ENCODE measurements at regions not wholly inside any gene's neighbourhood (a gene's known extent, or its start where the extent isn't known, plus 50 kb on each side); places are given as distances from the start of the nearest gene placed in this dataset.

DNA sequence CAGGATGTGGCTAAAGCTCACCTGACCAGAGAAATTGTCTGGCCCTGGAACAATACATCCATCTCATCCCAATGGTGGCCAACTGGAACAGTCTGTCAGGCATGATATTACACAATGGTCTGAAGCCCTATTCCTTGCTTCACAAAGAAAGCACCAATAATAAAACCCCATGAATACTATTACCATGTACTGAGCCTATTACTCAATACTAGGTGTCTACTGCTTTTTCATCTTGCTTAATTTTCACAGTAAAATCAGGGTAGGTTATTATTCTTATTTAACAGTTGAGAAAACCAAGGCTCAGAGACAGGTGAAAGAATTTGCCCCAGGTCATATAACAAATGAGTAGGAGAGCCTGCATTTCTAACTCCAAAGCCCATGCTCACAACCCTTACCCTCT lies 68.9 kb upstream of the CAPRIN1 start:
- Histone ChIP-seq H3K9me2 (replicated peaks; ENCODE audit: low read depth, low read length) (no peaks in the 10 kb centered on the region), H3F3A (ENCODE audit: low read depth) (no peaks in the 10 kb centered on the region), H3K4me1 (ENCODE audit: insufficient read depth, low read length, poor library complexity, severe bottlenecking) (no peaks in the 10 kb centered on the region), H3K4me3 (ENCODE audit: low read length, poor library complexity, severe bottlenecking) (no peak overlapping the region), H2AFZ (ENCODE audit: low read length) (no peak overlapping the region), H3K27me3 (ENCODE audit: insufficient read depth, low read length, poor library complexity, severe bottlenecking) (no peaks in the 10 kb centered on the region), H3K4me2 (ENCODE audit: low read depth, low read length, poor library complexity, severe bottlenecking) (no peak overlapping the region), H3K36me3 (ENCODE audit: insufficient read depth, low read length) (no peaks in the 10 kb centered on the region), H3K9me3 (ENCODE audit: insufficient read depth, low read depth, low read length) (no peaks in the 10 kb centered on the region), H3K9ac (ENCODE audit: low read depth, low read length, poor library complexity, severe bottlenecking) (no peak overlapping the region), H4K20me1 (ENCODE audit: insufficient read depth, low read length, poor library complexity, severe bottlenecking) (no peaks in the 10 kb centered on the region), H3K79me2 (ENCODE audit: insufficient read depth, low read length) (no peaks in the 10 kb centered on the region)
- TF ChIP-seq EZH2phosphoT487 (IDR thresholded peaks at IDR 0.05; ENCODE audit: borderline replicate concordance), result no peak
- TF ChIP-seq, protein P1, sequence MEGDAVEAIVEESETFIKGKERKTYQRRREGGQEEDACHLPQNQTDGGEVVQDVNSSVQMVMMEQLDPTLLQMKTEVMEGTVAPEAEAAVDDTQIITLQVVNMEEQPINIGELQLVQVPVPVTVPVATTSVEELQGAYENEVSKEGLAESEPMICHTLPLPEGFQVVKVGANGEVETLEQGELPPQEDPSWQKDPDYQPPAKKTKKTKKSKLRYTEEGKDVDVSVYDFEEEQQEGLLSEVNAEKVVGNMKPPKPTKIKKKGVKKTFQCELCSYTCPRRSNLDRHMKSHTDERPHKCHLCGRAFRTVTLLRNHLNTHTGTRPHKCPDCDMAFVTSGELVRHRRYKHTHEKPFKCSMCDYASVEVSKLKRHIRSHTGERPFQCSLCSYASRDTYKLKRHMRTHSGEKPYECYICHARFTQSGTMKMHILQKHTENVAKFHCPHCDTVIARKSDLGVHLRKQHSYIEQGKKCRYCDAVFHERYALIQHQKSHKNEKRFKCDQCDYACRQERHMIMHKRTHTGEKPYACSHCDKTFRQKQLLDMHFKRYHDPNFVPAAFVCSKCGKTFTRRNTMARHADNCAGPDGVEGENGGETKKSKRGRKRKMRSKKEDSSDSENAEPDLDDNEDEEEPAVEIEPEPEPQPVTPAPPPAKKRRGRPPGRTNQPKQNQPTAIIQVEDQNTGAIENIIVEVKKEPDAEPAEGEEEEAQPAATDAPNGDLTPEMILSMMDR (conservative IDR thresholded peaks at IDR 0.05; ENCODE audit: low read length), result no peak

DNA sequence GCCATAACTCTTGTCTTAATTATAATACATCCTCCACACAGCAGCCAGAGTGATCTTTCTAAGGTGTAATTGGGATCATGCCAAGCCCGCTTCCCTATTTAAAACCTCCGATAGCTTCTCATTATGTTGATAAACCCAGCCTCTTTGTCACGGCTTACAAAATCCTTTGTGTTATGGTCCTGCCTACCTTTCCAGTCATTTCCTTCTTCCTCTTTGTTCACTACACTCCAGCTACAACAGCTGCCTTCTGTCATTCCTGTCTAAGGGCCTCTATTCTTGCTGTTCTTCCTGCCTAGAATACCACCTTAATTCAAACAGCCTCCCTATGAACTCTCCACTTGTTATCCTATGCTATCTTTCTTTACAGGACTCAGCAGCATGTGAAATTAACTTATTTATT lies 70.6 kb upstream of the CAPRIN1 start:
- Histone ChIP-seq H2AFZ (ENCODE audit: low read length) (no peak overlapping the region), H3K79me2 (ENCODE audit: insufficient read depth, low read length) (no peaks in the 10 kb centered on the region), H3K27me3 (ENCODE audit: insufficient read depth, low read length, poor library complexity, severe bottlenecking) (no peaks in the 10 kb centered on the region), H3F3A (ENCODE audit: low read depth) (no peaks in the 10 kb centered on the region), H3K36me3 (ENCODE audit: insufficient read depth, low read length) (no peaks in the 10 kb centered on the region), H3K4me2 (ENCODE audit: low read depth, low read length, poor library complexity, severe bottlenecking) (no peak overlapping the region), H3K4me1 (ENCODE audit: insufficient read depth, low read length, poor library complexity, severe bottlenecking) (no peaks in the 10 kb centered on the region), H3K9ac (ENCODE audit: low read depth, low read length, poor library complexity, severe bottlenecking) (no peak overlapping the region), H3K4me3 (ENCODE audit: low read length, poor library complexity, severe bottlenecking) (no peak overlapping the region), H4K20me1 (ENCODE audit: insufficient read depth, low read length, poor library complexity, severe bottlenecking) (no peaks in the 10 kb centered on the region), H3K9me3 (ENCODE audit: insufficient read depth, low read depth, low read length) (no peaks in the 10 kb centered on the region), H3K9me2 (replicated peaks; ENCODE audit: low read depth, low read length) (no peaks in the 10 kb centered on the region)
- no peak for TF ChIP-seq EZH2phosphoT487 (IDR thresholded peaks at IDR 0.05; ENCODE audit: borderline replicate concordance)
- TF ChIP-seq, protein P1 (conservative IDR thresholded peaks at IDR 0.05; ENCODE audit: low read length), result no peak

DNA sequence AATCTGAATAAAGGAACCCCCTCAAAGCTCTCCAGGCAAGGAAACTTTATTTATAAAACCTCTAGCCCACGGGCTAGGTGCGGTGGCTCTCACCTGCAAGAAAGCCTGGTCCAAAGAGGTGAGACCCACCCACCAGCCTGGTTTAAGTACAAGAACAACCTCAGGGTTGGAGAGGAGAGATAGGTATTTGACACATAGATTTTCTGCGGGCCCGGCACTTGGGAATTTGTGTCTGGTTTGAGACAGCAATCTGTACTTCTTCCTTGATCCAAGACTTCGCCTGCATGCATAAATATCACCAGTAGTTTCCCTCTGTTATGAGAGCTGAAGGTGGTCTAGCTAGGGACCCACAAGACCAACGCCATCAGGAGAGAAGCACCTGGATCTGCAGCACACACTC lies 73.2 kb upstream of the CAPRIN1 start:
- TF ChIP-seq EZH2phosphoT487 (IDR thresholded peaks at IDR 0.05; ENCODE audit: borderline replicate concordance), result no peak
- TF ChIP-seq, protein P1 (conservative IDR thresholded peaks at IDR 0.05; ENCODE audit: low read length), result no peak
- Histone ChIP-seq H4K20me1 (ENCODE audit: insufficient read depth, low read length, poor library complexity, severe bottlenecking) (no peaks in the 10 kb centered on the region), H3K4me2 (ENCODE audit: low read depth, low read length, poor library complexity, severe bottlenecking) (no peak overlapping the region), H3K4me3 (ENCODE audit: low read length, poor library complexity, severe bottlenecking) (no peak overlapping the region), H3K9ac (ENCODE audit: low read depth, low read length, poor library complexity, severe bottlenecking) (no peak overlapping the region), H3F3A (ENCODE audit: low read depth) (no peaks in the 10 kb centered on the region), H3K4me1 (ENCODE audit: insufficient read depth, low read length, poor library complexity, severe bottlenecking) (no peaks in the 10 kb centered on the region), H3K36me3 (ENCODE audit: insufficient read depth, low read length) (no peaks in the 10 kb centered on the region), H3K9me2 (replicated peaks; ENCODE audit: low read depth, low read length) (no peaks in the 10 kb centered on the region), H2AFZ (ENCODE audit: low read length) (no peak overlapping the region), H3K79me2 (ENCODE audit: insufficient read depth, low read length) (no peaks in the 10 kb centered on the region), H3K9me3 (ENCODE audit: insufficient read depth, low read depth, low read length) (no peaks in the 10 kb centered on the region), H3K27me3 (ENCODE audit: insufficient read depth, low read length, poor library complexity, severe bottlenecking) (no peaks in the 10 kb centered on the region)
